Panc1 (cell line): ENCODE measurements at regions not wholly inside any gene's neighbourhood (a gene's known extent, or its start where the extent isn't known, plus 50 kb on each side); places are given as distances from the start of the nearest gene placed in this dataset.

ENCODE experiments used
- ATAC-seq: fragments of 200-7000 bp; cut with Tn5 transposase; 2 replicates; pipeline ENCODE4 v1.9.1; 2020; ENCODE audit warnings: mild to moderate bottlenecking, moderate library complexity
- BruUV-seq: library from RNA; stranded (reverse); fragments of 400-500 nt; replicated peaks from 2 replicates; lab custom pipeline; 2021; lab: Mats Ljungman, UMichigan
- CTCF ChIA-PET: fragments of 300-600 bp; sonication (Branson Sonifier 250); formaldehyde crosslinking; loops from one replicate; lab custom pipeline; 2022; ENCODE audit warnings: antibody characterized with exemption; lab: Charles Lee
- POLR2A ChIA-PET: fragments of 300-600 bp; sonication (Branson Sonifier 250); formaldehyde crosslinking; loops from one replicate; lab custom pipeline; 2022; ENCODE audit warnings: antibody characterized with exemption; lab: Charles Lee
- DNase-seq: peaks from one replicate; pipeline ENCODE4 v3.0.0-alpha.2; 2010; ENCODE audit warnings: low read depth, low spot score
- H3K27ac ChIP-seq: 2 replicates; pipeline ENCODE4 v1.5.1; 2011; ENCODE audit warnings: mild to moderate bottlenecking, low read length, inconsistent platforms
- H3K27me3 ChIP-seq: fragments of 200-500 bp; sonication (Bioruptor generic); 2 replicates; pipeline ENCODE4 v1.6.0; 2014; ENCODE audit warnings: low read length, inconsistent platforms; ENCODE audit not compliant: control insufficient read depth, insufficient read depth
- H3K36me3 ChIP-seq: fragments of 200-500 bp; sonication (Bioruptor generic); 2 replicates; pipeline ENCODE4 v1.5.1; 2014; ENCODE audit warnings: inconsistent platforms, mild to moderate bottlenecking, low read length, moderate library complexity; ENCODE audit not compliant: control insufficient read depth, insufficient read depth
- H3K4me1 ChIP-seq: 2 replicates; pipeline ENCODE4 v1.5.1; 2011; ENCODE audit warnings: inconsistent platforms, mild to moderate bottlenecking, low read length, moderate library complexity; ENCODE audit not compliant: control insufficient read depth, insufficient read depth
- H3K4me3 ChIP-seq, 2 experiments: 2 replicates each; pipeline ENCODE4 v1.5.1; 2011 to 2012; ENCODE audit warnings: low read depth in 2 of 2, low read length in 2 of 2, mild to moderate bottlenecking in 2 of 2, inconsistent platforms in 1 of 2, moderate library complexity in 1 of 2
- H3K9me3 ChIP-seq: fragments of 200-500 bp; sonication (Bioruptor generic); 2 replicates; pipeline ENCODE4 v1.5.1; 2014; ENCODE audit warnings: low read depth, mild to moderate bottlenecking, inconsistent platforms, low read length, moderate library complexity; ENCODE audit not compliant: control insufficient read depth, insufficient read depth
- POLR2AphosphoS5 ChIP-seq: IDR thresholded peaks from 2 replicates; pipeline ENCODE4 v1.6.1; 2012; ENCODE audit warnings: mild to moderate bottlenecking, low read depth, low read length, moderate library complexity
- SIN3A ChIP-seq: IDR thresholded peaks from 2 replicates; pipeline ENCODE4 v1.6.1; 2012; ENCODE audit warnings: low read depth, mild to moderate bottlenecking, low read length, moderate library complexity, borderline replicate concordance; ENCODE audit not compliant: insufficient read depth
- TCF7L2 ChIP-seq: IDR thresholded peaks from 2 replicates; pipeline ENCODE4 v1.6.1; 2011; ENCODE audit warnings: mild to moderate bottlenecking, low read depth, low read length, inconsistent platforms
- in situ Hi-C: cut with HindIII; loops from 2 replicates; pipeline ENCODE4 v1.10.0; 2016; ENCODE audit warnings: low sequenced_read_pairs, low pct_unique_long_range_greater_than_20kb
- intact Hi-C: fragments of 100-400 bp; cut with micrococcal nuclease; formaldehyde crosslinking; loops from one replicate; pipeline ENCODE4 v1.10.0; 2022; ENCODE audit not compliant: unreplicated experiment
- TF ChIP-seq, protein P1 (sequence below), 2 experiments: IDR thresholded peaks; 2 replicates each; pipeline ENCODE4 v1.6.1; 2011 to 2012; ENCODE audit warnings: low read depth in 2 of 2, control low read depth in 1 of 2, low read length in 1 of 2, mild to moderate bottlenecking in 1 of 2, moderate library complexity in 1 of 2; ENCODE audit not compliant: insufficient read depth in 1 of 2
- TF ChIP-seq, protein P2 (sequence below): fragments of 450-650 bp; IDR thresholded peaks from 2 replicates; pipeline ENCODE4 v1.5.1; 2017; ENCODE audit warnings: mild to moderate bottlenecking

DNA sequence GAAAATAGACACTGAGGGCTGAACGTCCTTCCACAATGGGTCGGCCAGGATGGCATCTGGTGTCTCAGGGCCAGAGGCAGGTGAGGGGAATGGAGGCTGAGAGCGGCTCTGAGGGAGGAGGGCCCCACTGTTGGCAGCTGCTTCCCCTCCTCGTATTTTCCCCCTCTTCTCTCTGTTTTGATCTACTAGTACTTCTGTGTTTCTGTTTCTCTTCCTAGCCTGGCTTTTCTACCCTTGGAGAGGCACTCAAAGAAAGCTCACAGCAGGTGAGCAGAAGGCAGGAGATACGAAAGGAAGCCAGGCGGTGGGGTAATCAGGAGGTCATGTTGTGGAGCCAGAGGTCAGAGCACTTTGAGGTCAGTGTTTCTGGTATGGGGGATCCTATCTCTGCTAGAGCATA, 151.8 kb upstream of the GATB start:
- BruUV-seq = no TSS peak
- ATAC-seq (no peak), DNase-seq (no peak)
- POLR2A ChIA-PET = no interaction called here
- intact Hi-C loops = no loop called here
- no peak overlapping the region for H3K27ac ChIP-seq
- CTCF ChIA-PET = no interaction called here
- in situ Hi-C loops = no loop called here
- TF ChIP-seq POLR2AphosphoS5 (no peak), SIN3A (no peak), TCF7L2 (no peak)
- TF ChIP-seq, protein P1, sequence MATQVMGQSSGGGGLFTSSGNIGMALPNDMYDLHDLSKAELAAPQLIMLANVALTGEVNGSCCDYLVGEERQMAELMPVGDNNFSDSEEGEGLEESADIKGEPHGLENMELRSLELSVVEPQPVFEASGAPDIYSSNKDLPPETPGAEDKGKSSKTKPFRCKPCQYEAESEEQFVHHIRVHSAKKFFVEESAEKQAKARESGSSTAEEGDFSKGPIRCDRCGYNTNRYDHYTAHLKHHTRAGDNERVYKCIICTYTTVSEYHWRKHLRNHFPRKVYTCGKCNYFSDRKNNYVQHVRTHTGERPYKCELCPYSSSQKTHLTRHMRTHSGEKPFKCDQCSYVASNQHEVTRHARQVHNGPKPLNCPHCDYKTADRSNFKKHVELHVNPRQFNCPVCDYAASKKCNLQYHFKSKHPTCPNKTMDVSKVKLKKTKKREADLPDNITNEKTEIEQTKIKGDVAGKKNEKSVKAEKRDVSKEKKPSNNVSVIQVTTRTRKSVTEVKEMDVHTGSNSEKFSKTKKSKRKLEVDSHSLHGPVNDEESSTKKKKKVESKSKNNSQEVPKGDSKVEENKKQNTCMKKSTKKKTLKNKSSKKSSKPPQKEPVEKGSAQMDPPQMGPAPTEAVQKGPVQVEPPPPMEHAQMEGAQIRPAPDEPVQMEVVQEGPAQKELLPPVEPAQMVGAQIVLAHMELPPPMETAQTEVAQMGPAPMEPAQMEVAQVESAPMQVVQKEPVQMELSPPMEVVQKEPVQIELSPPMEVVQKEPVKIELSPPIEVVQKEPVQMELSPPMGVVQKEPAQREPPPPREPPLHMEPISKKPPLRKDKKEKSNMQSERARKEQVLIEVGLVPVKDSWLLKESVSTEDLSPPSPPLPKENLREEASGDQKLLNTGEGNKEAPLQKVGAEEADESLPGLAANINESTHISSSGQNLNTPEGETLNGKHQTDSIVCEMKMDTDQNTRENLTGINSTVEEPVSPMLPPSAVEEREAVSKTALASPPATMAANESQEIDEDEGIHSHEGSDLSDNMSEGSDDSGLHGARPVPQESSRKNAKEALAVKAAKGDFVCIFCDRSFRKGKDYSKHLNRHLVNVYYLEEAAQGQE (IDR thresholded peaks at IDR 0.05; ENCODE audit: insufficient read depth in 1 of 2, low read depth in 2 of 2, low read length in 1 of 2) = no peak
- TF ChIP-seq, protein P2, sequence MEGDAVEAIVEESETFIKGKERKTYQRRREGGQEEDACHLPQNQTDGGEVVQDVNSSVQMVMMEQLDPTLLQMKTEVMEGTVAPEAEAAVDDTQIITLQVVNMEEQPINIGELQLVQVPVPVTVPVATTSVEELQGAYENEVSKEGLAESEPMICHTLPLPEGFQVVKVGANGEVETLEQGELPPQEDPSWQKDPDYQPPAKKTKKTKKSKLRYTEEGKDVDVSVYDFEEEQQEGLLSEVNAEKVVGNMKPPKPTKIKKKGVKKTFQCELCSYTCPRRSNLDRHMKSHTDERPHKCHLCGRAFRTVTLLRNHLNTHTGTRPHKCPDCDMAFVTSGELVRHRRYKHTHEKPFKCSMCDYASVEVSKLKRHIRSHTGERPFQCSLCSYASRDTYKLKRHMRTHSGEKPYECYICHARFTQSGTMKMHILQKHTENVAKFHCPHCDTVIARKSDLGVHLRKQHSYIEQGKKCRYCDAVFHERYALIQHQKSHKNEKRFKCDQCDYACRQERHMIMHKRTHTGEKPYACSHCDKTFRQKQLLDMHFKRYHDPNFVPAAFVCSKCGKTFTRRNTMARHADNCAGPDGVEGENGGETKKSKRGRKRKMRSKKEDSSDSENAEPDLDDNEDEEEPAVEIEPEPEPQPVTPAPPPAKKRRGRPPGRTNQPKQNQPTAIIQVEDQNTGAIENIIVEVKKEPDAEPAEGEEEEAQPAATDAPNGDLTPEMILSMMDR = no peak
- H3K36me3 ChIP-seq = no peaks in the 10 kb centered on the region
- H3K9me3 ChIP-seq = no peaks in the 10 kb centered on the region
- H3K4me3 ChIP-seq = no peak overlapping the region
- no peaks in the 10 kb centered on the region for H3K27me3 ChIP-seq
- no peaks in the 10 kb centered on the region for H3K4me1 ChIP-seq

DNA sequence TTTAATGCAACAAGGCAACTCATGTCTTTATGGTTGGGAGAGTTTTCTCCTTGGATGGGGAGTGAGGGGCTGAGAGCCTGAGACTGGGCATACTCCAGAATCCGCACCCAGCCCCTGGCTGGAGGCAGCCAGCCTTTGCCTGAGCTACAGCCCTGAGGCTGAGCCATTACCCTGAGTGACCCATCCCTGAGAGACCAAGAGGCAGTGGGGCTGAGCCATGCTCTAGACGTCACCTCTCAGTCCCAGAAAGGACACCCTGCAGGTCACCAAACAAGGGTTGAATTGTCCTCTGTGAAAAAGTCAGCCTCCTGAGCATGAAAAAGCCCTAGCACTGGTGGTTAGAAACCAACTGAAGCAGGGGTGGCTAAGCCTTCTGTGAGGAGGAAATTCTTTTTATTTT, 151.2 kb upstream of the GATB start:
- Histone ChIP-seq H3K4me3 (no peak overlapping the region), H3K36me3 (no peaks in the 10 kb centered on the region), H3K9me3 (no peaks in the 10 kb centered on the region), H3K27ac (no peak overlapping the region), H3K27me3 (no peaks in the 10 kb centered on the region), H3K4me1 (no peaks in the 10 kb centered on the region)
- intact Hi-C loops (no loop called here), in situ Hi-C loops (no loop called here)
- CTCF ChIA-PET = no interaction called here
- POLR2A ChIA-PET = no interaction called here
- no peak for ATAC-seq
- TF ChIP-seq TCF7L2 (no peak), SIN3A (no peak), POLR2AphosphoS5 (no peak)
- TF ChIP-seq, protein P1 (IDR thresholded peaks at IDR 0.05; ENCODE audit: insufficient read depth in 1 of 2, low read depth in 2 of 2, low read length in 1 of 2) = no peak
- TF ChIP-seq, protein P2 = no peak
- no TSS peak for BruUV-seq
- no peak for DNase-seq
